GM21528 (cell line): ENCODE measurements at regions not wholly inside any gene's neighbourhood (a gene's known extent, or its start where the extent isn't known, plus 50 kb on each side); places are given as distances from the start of the nearest gene placed in this dataset.
"Not testable (repeated sequence)": the region's sequence is repeated elsewhere in the genome, so short reads cannot be mapped to it uniquely, and the experiment has no call there.

Experiments used
- ATAC-seq: cut with Tn5 transposase; IDR thresholded peaks from one replicate; pipeline ENCODE4 v1.9.1; 2021; ENCODE audit warnings: mild to moderate bottlenecking, moderate library complexity; ENCODE audit not compliant: unreplicated experiment, low FRiP score

DNA sequence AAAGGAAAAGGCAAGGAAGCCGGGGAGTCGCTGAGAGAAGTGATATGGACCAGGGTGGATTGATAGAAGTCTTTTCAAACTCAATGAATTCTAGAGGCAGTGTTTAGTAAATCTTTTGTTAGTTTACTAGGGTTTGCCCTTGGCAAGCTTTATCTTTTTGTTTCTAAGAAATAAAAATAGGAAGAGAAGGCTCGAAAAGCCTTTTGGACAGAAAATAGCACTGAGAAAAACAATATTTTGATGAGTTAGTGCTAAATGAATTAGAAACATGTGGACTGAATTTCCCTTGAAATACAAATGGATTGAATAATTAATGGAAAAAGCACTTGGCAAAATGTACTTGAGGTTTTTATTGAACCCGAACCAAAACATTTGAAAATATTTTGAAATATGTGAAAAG lies 121.8 kb upstream of the SPAG17 start:
- no peak for ATAC-seq

DNA sequence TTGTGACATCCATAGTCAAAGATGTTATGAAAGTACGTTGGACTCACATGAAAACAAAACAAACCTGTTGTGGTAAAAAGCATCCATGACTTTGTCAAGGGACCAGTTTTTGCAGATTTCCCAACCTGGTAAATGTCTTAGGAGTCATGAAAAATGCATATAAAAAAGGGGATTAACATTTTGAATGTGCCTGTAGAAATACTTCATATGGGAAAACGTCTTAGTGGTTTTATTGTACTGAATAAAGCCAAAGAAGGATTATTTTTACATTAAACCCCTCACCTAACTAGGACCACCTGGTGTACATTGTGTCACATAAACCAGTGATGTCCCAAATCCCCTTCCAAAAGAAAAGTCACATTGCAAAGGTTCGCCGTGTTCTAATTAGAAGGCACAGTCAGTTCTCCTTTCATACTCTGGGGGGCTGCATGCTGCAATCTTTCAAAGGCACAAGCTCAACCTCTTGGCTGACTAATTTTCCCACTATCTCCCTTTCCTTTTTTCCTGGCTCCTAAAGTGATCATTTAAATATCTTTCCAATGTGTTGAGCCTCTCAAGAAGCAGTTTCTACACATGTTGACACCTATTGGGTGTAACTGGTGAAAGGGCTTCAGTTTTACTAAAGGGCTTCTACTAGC lies 119.8 kb upstream of the SPAG17 start:
- ATAC-seq = no peak

DNA sequence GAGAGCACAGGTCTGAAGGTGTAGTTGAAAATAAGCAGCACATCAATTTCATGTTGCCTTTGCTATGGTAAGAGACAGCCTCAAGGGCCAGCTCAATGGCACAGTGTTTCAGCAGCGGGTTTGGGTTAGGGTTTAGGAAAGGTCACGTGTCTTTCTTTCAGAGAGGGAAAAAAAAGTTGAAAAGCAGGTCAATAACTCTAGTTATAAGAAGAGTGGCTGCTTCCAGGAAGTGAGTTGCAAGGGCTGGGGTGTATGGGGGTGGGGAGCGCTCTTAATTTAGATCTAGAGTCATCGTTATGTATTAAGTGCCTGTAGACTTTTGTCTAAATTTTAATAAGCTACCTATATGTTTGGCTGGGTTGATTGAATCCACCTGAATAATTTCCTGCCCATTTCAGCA lies 118.5 kb upstream of the SPAG17 start:
- ATAC-seq = no peak

DNA sequence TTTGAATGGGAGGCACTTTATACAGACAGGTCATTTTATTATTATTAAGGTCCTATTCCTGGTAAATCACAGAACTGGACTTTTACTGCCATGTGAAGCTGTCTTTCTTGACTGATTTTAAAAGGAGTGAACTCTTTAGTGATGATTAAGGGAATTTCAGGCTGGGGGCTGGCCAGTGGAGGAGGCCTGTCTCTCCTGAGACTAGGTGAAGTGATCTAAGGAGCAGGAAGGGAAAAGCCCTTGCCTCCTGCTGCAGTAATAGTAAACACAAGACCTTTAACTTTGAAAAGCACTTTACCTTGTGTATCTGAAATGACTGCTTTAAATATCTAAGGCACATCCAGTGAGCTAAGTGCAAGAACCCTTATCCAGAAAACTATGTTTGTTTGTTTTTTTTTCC lies 118.0 kb upstream of the SPAG17 start:
- no peak for ATAC-seq

DNA sequence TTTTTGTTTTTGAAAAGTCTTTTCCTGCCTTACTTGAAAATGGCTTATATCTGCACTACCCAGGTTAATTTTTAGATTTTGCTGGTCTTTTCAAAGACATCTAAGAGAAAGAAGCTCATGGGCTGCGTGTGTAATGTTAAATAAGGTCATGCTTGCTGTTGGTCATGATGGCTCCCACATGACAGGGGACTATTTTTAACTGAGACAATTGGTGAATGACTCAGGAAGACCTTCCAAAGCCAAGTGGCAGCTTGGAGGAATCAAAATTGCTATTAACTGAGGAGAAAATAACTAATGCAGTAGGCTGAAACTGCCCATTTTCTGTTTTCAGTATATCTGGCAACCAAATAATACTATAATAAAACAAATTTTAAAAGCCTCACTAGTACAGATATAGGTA lies 117.1 kb upstream of the SPAG17 start:
- ATAC-seq = no peak

DNA sequence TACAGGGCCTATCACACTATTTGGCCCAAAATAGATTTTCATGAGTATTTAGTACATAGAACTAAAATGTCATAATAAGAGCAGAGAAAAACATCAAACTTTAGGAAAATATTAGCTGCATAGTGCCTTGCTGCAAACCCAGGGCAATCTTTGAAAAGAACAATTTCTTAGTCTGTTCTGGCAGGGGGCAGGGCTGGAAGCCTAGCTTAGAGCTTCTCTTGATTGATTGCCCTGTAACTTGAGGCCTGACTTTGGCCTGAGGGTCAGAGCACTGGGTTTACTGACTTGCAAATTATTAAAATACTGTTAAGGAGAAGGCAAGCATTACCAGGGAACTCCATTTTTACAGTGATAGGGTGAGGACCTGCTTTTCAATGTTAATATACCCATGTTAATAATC lies 115.8 kb upstream of the SPAG17 start:
- ATAC-seq = no peak

DNA sequence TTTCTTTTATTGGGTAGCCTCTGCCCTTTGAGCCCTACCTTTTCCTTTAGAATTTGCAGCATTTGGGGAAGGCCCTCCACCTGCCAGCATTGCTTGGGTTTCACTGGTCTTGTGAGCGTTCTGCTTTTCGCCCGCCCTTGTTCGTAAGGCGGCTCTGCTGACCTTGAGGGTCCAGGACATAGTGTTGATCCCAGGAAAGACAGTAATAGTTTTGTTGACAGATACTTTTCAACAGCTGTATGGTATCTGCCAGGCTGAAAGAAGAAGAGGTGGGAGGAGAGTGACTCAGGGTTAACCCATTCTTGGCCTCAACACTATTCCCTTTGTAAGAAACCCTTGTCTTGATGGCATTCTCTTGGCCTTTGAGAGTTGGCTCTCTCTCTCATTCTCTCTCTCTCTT lies 113.4 kb upstream of the SPAG17 start:
- no peak for ATAC-seq

DNA sequence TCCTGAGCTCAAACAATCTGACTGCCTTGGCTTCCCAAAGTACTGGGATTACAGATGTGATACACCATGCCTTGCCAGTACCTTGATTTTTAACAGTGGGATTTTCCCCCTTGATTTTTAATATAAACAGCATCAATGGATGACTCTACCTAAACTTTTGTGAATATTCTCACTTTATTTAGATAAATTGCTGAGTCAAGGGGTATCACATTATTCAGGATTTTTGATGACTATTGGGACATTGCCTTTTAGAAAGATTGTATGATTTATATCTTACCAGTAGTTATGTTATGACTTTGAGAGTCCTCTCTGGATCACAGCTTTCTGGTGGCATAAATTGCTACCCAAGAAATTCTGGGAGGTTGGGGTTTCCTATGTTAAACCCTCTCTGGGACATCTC lies 112.5 kb upstream of the SPAG17 start:
- no peak for ATAC-seq

DNA sequence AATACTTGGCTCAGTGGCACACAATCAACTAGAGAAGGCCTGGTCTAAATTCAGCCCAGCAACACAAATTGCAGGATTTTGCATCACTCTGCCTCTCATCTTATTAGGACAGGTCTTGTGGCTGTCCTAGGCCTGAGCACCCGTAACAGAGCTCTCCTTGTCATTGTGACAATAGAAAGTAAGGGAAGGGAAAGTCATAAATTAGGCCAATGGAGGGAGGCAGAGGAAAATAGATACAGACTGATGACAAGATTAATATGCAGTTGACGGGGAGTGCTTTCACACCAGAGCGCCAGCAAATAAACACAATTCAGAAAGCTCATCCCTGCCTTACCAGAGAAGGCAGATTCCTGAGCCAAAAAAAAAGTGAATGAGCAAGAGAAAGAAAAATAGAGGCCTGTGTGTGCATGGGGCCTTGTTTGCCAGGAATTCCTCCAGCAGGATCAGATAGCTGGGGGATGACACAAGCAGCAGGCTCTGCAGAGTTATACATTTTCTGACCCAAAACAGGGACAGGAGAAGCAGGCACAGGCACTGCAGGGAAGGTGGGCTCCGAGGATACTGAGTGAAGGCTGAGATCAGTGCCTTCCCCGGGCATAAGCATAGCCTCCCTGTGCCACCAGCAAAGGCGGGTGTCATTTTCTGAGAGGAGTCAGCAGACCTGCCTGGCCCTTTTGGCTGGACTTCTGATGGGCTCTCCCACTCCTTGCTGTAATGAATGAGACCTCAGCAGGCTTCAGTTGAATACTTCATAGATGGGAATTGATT lies 110.0 kb upstream of the SPAG17 start:
- no peak for ATAC-seq

DNA sequence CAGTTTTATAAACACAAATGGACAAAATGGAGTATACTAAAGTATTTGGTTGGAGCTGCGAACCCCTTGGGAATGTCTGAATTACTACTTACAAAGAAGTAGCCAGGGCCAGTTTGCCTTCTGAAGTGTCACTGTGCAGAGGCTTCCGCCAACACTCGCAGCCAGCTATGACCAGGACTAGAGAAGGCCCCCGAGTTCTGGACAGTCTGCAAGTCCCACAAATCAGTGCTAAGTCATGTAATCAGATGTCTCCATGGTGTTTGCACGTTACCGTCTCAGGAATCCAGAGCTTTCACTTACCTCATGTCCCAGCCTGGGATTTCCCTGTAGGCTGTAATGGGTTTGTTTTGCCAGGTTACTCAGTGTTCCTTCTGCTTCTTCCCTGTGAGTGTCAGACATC lies 106.6 kb upstream of the SPAG17 start:
- ATAC-seq = no peak

DNA sequence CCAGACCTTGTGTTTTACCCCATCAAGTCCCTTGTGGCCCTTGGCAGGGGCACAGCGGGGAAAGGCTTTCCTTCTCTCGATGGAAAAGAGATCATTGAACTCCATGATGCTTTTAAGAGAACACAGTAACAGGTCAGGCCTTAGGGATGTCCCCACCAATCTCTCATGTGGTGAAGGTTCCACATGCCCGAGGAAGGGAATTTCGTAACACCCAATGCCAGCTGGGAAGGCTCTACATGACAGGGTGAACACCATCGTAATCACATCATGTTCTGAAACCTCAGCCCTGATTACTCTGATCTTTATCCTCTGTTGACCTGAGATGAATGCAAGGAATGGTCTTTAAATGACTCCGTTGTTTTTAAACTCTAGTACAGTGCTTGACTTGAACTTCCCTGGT lies 105.5 kb upstream of the SPAG17 start:
- no peak for ATAC-seq

DNA sequence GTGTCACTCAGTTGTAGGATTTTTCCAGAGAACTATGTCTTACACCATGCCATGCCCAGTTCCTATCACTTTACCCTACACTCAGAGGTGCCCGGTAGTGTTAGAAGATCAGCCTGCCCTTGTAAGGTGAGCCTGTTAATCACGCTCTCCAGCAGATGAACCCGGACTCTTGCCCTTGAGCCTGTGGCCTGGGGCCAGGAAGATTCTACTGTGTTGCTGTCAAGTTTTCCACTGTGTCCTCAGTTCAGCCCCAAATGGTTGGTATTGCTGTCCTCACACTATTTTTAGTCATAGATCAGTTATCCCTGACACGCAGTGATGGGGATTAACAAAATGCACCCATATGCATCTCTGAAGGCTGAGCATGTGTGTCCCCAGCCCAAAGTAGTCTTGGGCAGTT lies 105.0 kb upstream of the SPAG17 start:
- ATAC-seq = no peak

DNA sequence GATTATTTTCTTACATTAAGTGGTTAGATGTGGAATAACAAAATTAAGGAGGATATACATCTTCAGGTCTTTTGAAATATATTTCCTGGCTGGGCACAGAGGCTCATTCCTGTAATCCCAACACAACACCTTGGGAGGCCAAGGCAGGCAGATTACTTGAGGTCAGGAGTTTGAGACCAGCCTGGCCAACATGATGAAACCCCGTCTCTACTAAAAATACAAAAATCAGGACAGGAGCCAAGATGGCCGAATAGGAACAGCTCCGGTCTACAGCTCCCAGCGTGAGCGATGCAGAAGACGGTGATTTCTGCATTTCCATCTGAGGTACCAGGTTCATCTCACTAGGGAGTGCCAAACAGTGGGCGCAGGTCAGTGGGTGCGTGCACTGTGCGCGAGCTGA lies 95.6 kb upstream of the SPAG17 start:
- not testable (repeated sequence) for ATAC-seq

DNA sequence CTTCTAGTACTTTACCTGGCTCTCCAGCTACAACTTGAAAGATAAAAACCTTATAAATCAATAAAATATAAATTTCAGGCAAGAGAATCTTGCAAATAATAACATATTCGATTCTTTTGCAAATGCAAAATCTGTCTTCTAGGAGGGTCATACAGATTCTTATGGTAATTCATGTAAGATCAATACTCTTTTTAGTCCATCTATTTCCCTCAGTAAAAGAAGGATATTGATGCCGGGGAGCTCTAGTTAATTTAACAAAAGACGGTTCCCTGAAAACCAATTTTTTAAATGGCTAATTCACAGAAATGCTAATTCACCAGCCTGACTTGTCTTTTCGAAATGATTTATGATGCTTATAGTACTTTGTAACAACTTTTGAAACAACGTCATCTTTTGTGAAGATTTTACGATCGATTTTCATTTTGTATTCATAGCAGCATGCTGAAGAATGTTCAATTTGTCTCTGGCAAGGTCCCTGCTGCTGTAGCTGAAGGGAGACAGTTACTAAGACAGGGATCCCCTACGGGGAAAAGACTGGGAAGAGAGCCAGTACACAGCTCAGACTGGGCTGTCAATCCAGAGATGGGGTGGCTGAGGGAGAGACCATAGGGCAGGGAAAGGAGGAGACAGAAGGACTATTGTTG lies 90.6 kb upstream of the SPAG17 start:
- ATAC-seq = no peak

DNA sequence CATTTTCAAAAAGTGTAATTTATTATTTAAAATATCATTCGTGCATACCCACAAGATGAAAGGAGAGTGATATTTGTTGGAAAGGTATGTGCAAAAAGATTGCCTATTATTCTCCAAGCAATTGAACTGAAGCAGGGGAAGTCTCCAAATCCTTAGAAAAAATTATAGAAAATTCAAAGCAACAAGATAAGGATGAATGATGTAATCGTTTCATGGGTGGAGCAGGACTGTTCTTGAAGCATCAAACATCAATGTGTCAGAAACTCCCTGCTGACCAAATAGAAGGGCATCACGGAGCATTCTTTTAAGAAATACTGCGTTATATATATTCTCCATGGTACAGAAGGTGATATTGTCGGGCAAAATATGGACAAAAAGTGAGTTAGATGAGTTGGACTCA lies 87.9 kb upstream of the SPAG17 start:
- ATAC-seq = no peak

DNA sequence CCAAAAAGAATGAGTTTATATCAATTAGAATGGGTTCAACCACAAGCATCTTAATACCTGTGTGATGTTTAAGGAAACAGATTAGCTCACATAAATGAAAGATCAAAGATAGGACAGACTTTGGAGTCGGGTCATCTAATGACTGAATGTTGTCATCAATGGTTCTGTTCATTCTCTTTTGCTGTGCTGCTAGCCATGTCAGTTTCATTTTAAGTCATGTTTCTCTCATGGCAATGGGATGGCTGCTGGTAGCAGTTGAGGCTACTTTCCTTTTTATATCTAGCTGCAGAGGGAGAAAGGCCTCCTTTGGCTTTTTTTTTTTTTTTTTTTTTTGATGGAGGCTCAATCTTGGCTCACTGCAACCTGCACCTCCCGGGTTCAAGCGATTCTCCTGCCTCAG lies 86.9 kb upstream of the SPAG17 start:
- no peak for ATAC-seq

DNA sequence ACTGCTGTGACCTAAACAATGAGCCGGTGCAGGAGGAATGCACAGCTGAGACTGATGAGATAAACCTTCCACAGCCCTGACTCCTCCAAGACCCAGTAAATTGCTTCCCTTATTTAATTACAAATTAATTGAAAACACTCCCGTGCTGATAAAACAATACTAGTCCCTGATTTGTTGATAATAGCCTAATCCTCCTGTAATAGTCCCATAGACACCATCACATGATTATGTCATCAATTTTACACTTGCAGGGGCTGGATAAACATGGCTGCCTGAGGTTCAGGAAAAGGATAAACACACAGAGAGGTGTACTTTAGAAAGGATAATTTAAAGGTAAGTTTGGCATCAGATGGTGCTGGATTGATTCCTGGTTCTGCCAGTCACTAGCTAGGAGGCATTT lies 84.6 kb upstream of the SPAG17 start:
- no peak for ATAC-seq

DNA sequence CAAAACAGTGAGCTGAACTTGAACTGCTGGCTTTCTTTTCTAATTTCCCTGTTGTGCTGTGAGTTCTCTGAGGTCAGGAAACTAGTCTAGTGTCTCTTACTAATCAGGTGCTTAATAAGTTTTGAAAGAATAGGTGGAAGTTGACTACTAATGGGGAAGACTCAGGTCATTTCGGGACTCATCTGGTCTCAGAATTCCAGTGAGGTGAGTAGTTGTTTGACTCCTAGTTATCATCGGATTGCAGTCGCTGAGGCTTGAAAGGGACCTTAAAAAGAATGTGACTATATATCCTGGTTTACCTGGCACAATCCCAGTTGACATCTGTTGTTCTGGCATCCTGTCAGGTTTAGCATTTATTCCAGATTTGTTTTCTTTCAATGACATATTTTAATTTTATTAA lies 81.4 kb upstream of the SPAG17 start:
- no peak for ATAC-seq

DNA sequence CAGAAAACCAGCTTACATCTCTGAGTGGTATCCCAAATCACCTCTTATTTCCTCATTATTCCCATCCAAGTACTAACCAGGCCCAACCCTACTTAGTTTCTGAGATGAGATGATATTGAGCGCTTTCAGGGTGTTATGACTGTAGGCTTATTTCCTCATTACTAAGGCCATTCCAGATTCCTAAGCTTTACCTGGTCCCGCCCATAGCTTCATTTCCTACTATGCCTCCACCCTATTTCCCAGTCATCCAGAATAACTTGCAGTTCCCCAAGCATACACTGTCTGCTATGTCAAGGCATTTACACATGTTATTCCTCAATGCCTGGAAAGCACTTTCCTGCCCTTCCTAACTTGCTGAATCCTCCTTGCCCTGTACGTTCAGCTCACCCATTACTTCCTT lies 79.3 kb upstream of the SPAG17 start:
- no peak for ATAC-seq

DNA sequence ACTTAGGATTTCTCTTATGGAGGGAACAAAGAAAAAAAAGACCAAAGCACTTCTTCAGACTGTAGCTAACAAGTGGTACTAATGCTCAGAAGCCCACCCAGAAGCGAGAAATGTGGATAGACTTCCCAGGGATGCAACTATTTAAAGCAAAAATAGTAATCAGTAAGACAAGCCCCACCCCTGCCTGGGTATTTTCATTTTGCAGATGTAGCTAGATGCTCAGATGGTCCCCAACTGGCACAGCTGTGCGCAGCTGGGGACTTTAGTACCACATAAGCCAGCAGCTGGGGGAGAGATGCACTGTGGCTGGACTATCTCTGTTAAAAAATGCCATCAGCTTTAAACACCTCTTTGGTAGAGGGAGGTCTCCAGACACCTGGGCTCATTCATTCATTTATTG lies 77.8 kb upstream of the SPAG17 start:
- ATAC-seq = no peak

DNA sequence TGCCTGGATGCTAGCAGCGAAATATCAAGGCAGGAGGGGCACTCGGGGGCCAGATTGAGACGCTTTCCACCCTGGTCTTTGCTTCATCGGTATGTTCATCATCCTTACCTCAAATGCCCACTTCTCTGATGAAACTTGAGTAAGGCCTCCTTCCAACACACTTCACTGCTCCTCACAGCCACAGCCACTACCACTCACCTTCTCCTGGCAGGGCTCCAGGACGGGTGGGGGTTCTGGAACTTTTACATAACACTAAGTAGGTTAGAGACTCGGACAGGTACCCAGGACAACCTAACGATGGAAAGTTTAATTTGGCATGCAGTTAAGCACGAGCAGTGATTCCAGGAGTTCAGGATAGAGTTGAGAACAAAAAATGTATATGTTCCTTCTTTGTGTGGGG lies 73.9 kb upstream of the SPAG17 start:
- no peak for ATAC-seq

DNA sequence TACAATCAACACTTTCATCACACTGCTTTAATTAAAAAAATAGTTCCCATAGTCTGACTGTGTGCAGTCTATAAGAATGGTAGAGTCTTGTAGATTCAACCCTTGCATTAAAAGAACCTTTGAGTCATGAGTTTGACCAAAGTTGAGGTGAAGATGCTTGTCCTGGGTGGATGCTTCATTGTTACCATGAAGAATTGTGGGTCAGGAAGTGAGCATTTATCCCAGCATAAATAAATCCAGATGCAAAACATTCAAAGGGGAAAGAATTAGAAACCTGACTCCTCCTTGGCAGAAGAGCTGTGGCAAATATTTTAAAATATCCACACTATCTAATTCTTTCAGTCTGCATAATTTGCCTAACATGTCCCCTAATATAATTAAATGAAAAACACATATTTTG lies 72.9 kb upstream of the SPAG17 start:
- no peak for ATAC-seq
